Neural progenitor cell (in vitro differentiated cells): ENCODE measurements at regions not wholly inside any gene's neighbourhood (a gene's known extent, or its start where the extent isn't known, plus 50 kb on each side); places are given as distances from the start of the nearest gene placed in this dataset.

Source experiments
- DNase-seq: peaks from one replicate; pipeline ENCODE4 v3.0.0-alpha.2; 2016; ENCODE audit warnings: low spot score
- H2AFZ ChIP-seq: fragments of 200-600 bp; sonication (generic); replicated peaks from 2 replicates; pipeline ENCODE4 v1.6.1; 2016; ENCODE audit warnings: antibody characterized with exemption
- H3F3A ChIP-seq: fragments of 200-600 bp; sonication (generic); 2 replicates; pipeline ENCODE4 v1.6.1; 2016; ENCODE audit warnings: antibody characterized with exemption, low read depth
- H3K27ac ChIP-seq: fragments of 200-600 bp; sonication (generic); 2 replicates; pipeline ENCODE4 v1.5.1; 2016; ENCODE audit warnings: mild to moderate bottlenecking
- H3K27me3 ChIP-seq: fragments of 200-600 bp; sonication (generic); 2 replicates; pipeline ENCODE4 v1.6.1; 2016; ENCODE audit warnings: mild to moderate bottlenecking, moderate library complexity
- H3K36me3 ChIP-seq: fragments of 200-600 bp; sonication (generic); 2 replicates; pipeline ENCODE4 v1.5.1; 2016
- H3K4me1 ChIP-seq: fragments of 200-600 bp; sonication (generic); 2 replicates; pipeline ENCODE4 v1.6.1; 2016; ENCODE audit warnings: mixed run types
- H3K4me2 ChIP-seq: fragments of 200-600 bp; sonication (generic); 2 replicates; pipeline ENCODE4 v1.6.1; 2016
- H3K4me3 ChIP-seq: fragments of 200-600 bp; sonication (generic); 2 replicates; pipeline ENCODE4 v1.5.1; 2016
- H3K79me2 ChIP-seq: fragments of 200-600 bp; sonication (generic); 2 replicates; pipeline ENCODE4 v1.6.1; 2016; ENCODE audit warnings: low read depth
- H3K9ac ChIP-seq: fragments of 200-600 bp; sonication (generic); 2 replicates; pipeline ENCODE4 v1.6.1; 2016
- H3K9me3 ChIP-seq: fragments of 200-600 bp; sonication (generic); 2 replicates; pipeline ENCODE4 v1.5.1; 2016; ENCODE audit warnings: low read depth
- H4K20me1 ChIP-seq: fragments of 200-600 bp; sonication (generic); 2 replicates; pipeline ENCODE4 v1.6.1; 2016; ENCODE audit warnings: low read depth
- H3K27ac Mint-ChIP-seq: 3 replicates; pipeline ENCODE4 v1.8.0; 2021; ENCODE audit warnings: mixed read lengths
- H3K27me3 Mint-ChIP-seq: 2 replicates; pipeline ENCODE4 v1.8.0; 2022; ENCODE audit warnings: low read depth, mild to moderate bottlenecking, inconsistent platforms, moderate library complexity, mixed read lengths; ENCODE audit not compliant: insufficient read depth
- H3K36me3 Mint-ChIP-seq: 3 replicates; pipeline ENCODE4 v1.8.0; 2021; ENCODE audit warnings: mixed read lengths
- H3K4me1 Mint-ChIP-seq: 3 replicates; pipeline ENCODE4 v1.8.0; 2021; ENCODE audit warnings: mixed read lengths
- H3K4me3 Mint-ChIP-seq: 3 replicates; pipeline ENCODE4 v1.8.0; 2021; ENCODE audit warnings: mild to moderate bottlenecking, moderate library complexity, mixed read lengths
- H3K9me3 Mint-ChIP-seq: 3 replicates; pipeline ENCODE4 v1.8.0; 2020; ENCODE audit warnings: mixed read lengths
- CTCF ChIP-seq: fragments of 200-600 bp; sonication (generic); IDR thresholded peaks from 2 replicates; pipeline ENCODE4 v1.5.1; 2017; ENCODE audit warnings: antibody characterized with exemption, mild to moderate bottlenecking
- EZH2 ChIP-seq: fragments of 200-600 bp; sonication (generic); IDR thresholded peaks from 2 replicates; pipeline ENCODE4 v1.6.1; 2017; ENCODE audit warnings: antibody characterized with exemption, mild to moderate bottlenecking, moderate library complexity
- EZH2phosphoT487 ChIP-seq: fragments of 200-600 bp; sonication (generic); IDR thresholded peaks from 2 replicates; pipeline ENCODE4 v1.6.1; 2017; ENCODE audit warnings: antibody characterized with exemption

DNA sequence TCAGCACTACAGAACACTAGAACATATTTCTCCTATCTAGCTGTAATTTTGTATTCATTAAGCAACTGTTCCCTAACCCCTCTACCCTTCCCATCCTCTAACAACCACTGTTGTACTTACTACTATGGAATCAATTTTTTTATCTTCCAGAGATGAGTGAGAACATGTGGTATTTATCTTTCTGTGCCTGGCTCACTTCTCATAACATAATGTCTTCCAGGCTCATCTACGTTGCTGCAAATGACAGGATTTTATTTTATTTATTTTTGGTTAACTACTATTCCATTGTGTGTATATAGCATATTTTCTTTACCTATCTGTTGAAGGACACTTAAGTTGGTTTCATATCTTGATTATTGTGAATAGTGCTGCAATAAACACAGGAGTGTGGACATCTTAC is 200.9 kb upstream of the CHRM2 start:
- no peak for TF ChIP-seq CTCF
- no peak for TF ChIP-seq EZH2
- TF ChIP-seq EZH2phosphoT487: no peak
- Histone ChIP-seq H2AFZ (no peak overlapping the region), H4K20me1 (no peaks in the 10 kb centered on the region), H3K9ac (no peak overlapping the region), H3K36me3 (no peaks in the 10 kb centered on the region), H3K9me3 (no peaks in the 10 kb centered on the region), H3K27ac (no peak overlapping the region), H3K27me3 (no peaks in the 10 kb centered on the region), H3F3A (no peaks in the 10 kb centered on the region), H3K4me1 (no peaks in the 10 kb centered on the region), H3K79me2 (no peaks in the 10 kb centered on the region), H3K4me2 (no peak overlapping the region), H3K4me3 (no peak overlapping the region)
- DNase-seq: no peak
- no peaks in the 10 kb centered on the region for H3K27me3 Mint-ChIP-seq
- no peak overlapping the region for H3K4me3 Mint-ChIP-seq
- H3K36me3 Mint-ChIP-seq: no peaks in the 10 kb centered on the region
- peaks cover 12% of the 10 kb centered on the region for H3K9me3 Mint-ChIP-seq
- H3K27ac Mint-ChIP-seq: no peak overlapping the region
- no peaks in the 10 kb centered on the region for H3K4me1 Mint-ChIP-seq

DNA sequence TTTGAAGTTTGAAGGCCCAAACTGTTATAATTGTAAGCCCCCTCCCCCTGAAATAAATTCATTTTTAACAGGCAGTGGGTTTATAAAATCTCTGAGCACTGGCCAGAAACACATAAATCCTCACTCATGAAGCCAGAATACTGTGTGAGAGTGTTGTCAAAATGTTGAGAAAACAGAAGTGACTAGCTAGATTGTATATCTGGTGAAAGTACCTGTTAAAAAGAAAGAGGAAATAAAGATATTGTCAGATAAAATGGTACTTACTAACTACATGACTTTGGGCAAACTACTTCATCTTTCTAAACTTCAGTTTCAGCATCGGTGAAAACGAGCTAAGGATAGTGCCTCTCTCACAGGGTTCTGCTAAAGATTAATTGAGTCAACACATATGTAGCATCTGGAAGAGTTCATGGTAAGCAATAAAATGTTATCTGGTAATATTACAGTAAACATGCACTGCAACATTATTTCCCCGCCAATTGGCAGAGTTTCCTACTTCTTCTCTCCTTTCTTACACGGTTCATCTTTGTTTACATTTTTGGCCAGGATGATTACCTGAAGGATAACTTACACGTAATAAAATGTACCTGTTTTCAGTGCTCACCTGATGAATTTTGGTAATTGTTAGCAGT is 202.5 kb upstream of the CHRM2 start:
- Histone ChIP-seq H3K27me3 (no peaks in the 10 kb centered on the region), H3K27ac (no peak overlapping the region), H3K4me1 (no peaks in the 10 kb centered on the region), H3K9ac (no peak overlapping the region), H3K4me2 (no peak overlapping the region), H3K79me2 (no peaks in the 10 kb centered on the region), H3K4me3 (no peak overlapping the region), H3K9me3 (no peaks in the 10 kb centered on the region), H3F3A (no peaks in the 10 kb centered on the region), H2AFZ (no peak overlapping the region), H4K20me1 (no peaks in the 10 kb centered on the region), H3K36me3 (no peaks in the 10 kb centered on the region)
- no peak overlapping the region for H3K27ac Mint-ChIP-seq
- no peak overlapping the region for H3K4me3 Mint-ChIP-seq
- no peaks in the 10 kb centered on the region for H3K4me1 Mint-ChIP-seq
- peaks cover 2% of the 10 kb centered on the region for H3K9me3 Mint-ChIP-seq
- H3K27me3 Mint-ChIP-seq: no peaks in the 10 kb centered on the region
- no peaks in the 10 kb centered on the region for H3K36me3 Mint-ChIP-seq
- DNase-seq: no peak
- TF ChIP-seq EZH2phosphoT487 (no peak), CTCF (no peak), EZH2 (no peak)

DNA sequence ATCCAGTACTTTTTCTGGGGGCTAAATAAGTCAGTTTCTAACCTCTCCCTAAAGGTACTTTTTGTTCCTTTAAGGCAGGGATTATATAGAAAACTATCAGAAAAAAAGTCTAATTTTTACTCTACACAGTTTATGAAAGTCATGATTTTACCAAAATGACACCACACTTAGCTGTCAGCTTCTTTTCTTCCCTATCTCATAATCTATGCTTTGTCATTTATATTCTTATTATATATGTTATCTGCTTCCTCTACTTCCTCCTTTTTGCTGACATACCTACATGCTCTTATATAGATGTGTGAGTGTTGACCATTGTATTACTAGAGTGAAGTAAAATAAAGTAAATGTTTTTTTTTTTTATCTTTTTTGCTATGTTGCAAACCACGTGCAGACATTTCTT is 203.9 kb upstream of the CHRM2 start:
- no peak for DNase-seq

More for the DNA sequence above, 203.9 kb upstream of the CHRM2 start:
- Histone ChIP-seq H3K27ac (no peak overlapping the region), H3K27me3 (no peaks in the 10 kb centered on the region), H3K9me3 (no peaks in the 10 kb centered on the region), H3K9ac (no peak overlapping the region), H3K36me3 (no peaks in the 10 kb centered on the region), H2AFZ (no peak overlapping the region), H3K4me2 (no peak overlapping the region), H3F3A (no peaks in the 10 kb centered on the region), H4K20me1 (no peaks in the 10 kb centered on the region), H3K4me3 (no peak overlapping the region), H3K79me2 (no peaks in the 10 kb centered on the region), H3K4me1 (no peaks in the 10 kb centered on the region)
- H3K9me3 Mint-ChIP-seq: no peaks in the 10 kb centered on the region
- TF ChIP-seq CTCF (no peak), EZH2 (no peak), EZH2phosphoT487 (no peak)
- no peak overlapping the region for H3K4me3 Mint-ChIP-seq
- H3K27ac Mint-ChIP-seq: no peak overlapping the region
- no peaks in the 10 kb centered on the region for H3K36me3 Mint-ChIP-seq
- no peaks in the 10 kb centered on the region for H3K4me1 Mint-ChIP-seq
- no peaks in the 10 kb centered on the region for H3K27me3 Mint-ChIP-seq
